Ovary (tissue), 3 donors: ENCODE measurements at regions not wholly inside any gene's neighbourhood (a gene's known extent, or its start where the extent isn't known, plus 50 kb on each side); places are given as distances from the start of the nearest gene placed in this dataset.

Experiments used
- CTCF ChIP-seq, 3 donors: fragments of 450-650 bp in 2 of 3; fragments of 200-600 bp in 1 of 3; IDR thresholded peaks; one replicate each; pipeline versions ENCODE4 v1.5.1 to v1.8.0; 2016 to 2022; ENCODE audit warnings: antibody characterized with exemption in 3 of 3, mild to moderate bottlenecking in 1 of 3
- POLR2A ChIP-seq: fragments of 450-650 bp; IDR thresholded peaks from one replicate; pipeline ENCODE4 v1.6.1; 2017; ENCODE audit warnings: antibody characterized with exemption, mild to moderate bottlenecking, moderate library complexity
- donor health status: DM: no; HTN: no; CAD: no.

GRCh38 chr7:128189231-128189930, 51.7 kb upstream of the LEP start:
- TF ChIP-seq POLR2A (no peak), CTCF (IDR thresholded peaks at IDR 0.05) (no peak)
